DND-41 (cell line): ENCODE measurements at regions not wholly inside any gene's neighbourhood (a gene's known extent, or its start where the extent isn't known, plus 50 kb on each side); places are given as distances from the start of the nearest gene placed in this dataset.
"Not testable (repeated sequence)": the region's sequence is repeated elsewhere in the genome, so short reads cannot be mapped to it uniquely, and the experiment has no call there.

ENCODE experiments used
- ATAC-seq: fragments of 200-7000 bp; cut with Tn5 transposase; 3 replicates; pipeline ENCODE4 v1.9.1; 2021; ENCODE audit warnings: low read depth; ENCODE audit not compliant: insufficient read depth
- DNase-seq: peaks from one replicate; pipeline ENCODE4 v3.0.0-alpha.2; 2020
- H2AFZ ChIP-seq: 2 replicates; pipeline ENCODE4 v1.6.0; 2012; ENCODE audit warnings: low read depth, low read length
- H3K27ac ChIP-seq: 2 replicates; pipeline ENCODE4 v1.5.1; 2012; ENCODE audit warnings: low read length, inconsistent platforms
- H3K27me3 ChIP-seq: fragments of 200-600 bp; sonication (generic); 2 replicates; pipeline ENCODE4 v1.6.0; 2012; ENCODE audit warnings: low read length, mild to moderate bottlenecking, inconsistent platforms; ENCODE audit not compliant: insufficient read depth, poor library complexity
- H3K36me3 ChIP-seq: 2 replicates; pipeline ENCODE4 v1.5.1; 2012; ENCODE audit warnings: low read length, inconsistent platforms; ENCODE audit not compliant: insufficient read depth
- H3K4me1 ChIP-seq: 2 replicates; pipeline ENCODE4 v1.5.1; 2012; ENCODE audit warnings: mild to moderate bottlenecking, low read length; ENCODE audit not compliant: insufficient read depth
- H3K4me2 ChIP-seq: 2 replicates; pipeline ENCODE4 v1.6.0; 2012; ENCODE audit warnings: mild to moderate bottlenecking, moderate library complexity, low read length, inconsistent platforms; ENCODE audit not compliant: insufficient read depth
- H3K4me3 ChIP-seq, 2 experiments: fragments of 200-600 bp in 1 of 2; shearing (Covaris generic) in 1 of 2; 2 replicates each; pipeline ENCODE4 v1.5.1; 2012 to 2016; ENCODE audit warnings: inconsistent platforms in 2 of 2, low read length in 2 of 2, mild to moderate bottlenecking in 2 of 2, low read depth in 1 of 2, moderate library complexity in 1 of 2
- H3K79me2 ChIP-seq: 2 replicates; pipeline ENCODE4 v1.6.0; 2012; ENCODE audit warnings: low read length, inconsistent platforms; ENCODE audit not compliant: insufficient read depth
- H3K9ac ChIP-seq: 2 replicates; pipeline ENCODE4 v1.6.0; 2012; ENCODE audit warnings: low read depth, mild to moderate bottlenecking, inconsistent platforms, low read length, moderate library complexity
- H3K9me3 ChIP-seq: 2 replicates; pipeline ENCODE4 v1.5.1; 2012; ENCODE audit warnings: low read length, moderate library complexity, mild to moderate bottlenecking, inconsistent platforms; ENCODE audit not compliant: insufficient read depth, severe bottlenecking
- H4K20me1 ChIP-seq: 2 replicates; pipeline ENCODE4 v1.6.0; 2012; ENCODE audit warnings: low read length; ENCODE audit not compliant: insufficient read depth
- CTCF ChIP-seq: IDR thresholded peaks from 2 replicates; pipeline ENCODE4 v1.5.1; 2012; ENCODE audit warnings: borderline replicate concordance, low read length, moderate library complexity, mild to moderate bottlenecking; ENCODE audit not compliant: poor library complexity, severe bottlenecking; ENCODE audit errors: extremely low read depth
- EZH2 ChIP-seq: IDR thresholded peaks from 3 replicates; pipeline ENCODE4 v1.6.1; 2012; ENCODE audit warnings: borderline replicate concordance, low read depth, mild to moderate bottlenecking, moderate library complexity, low read length, inconsistent platforms; ENCODE audit not compliant: severe bottlenecking

- Histone ChIP-seq H4K20me1 (no peaks in the 10 kb centered on the region), H3K27me3 (no peaks in the 10 kb centered on the region), H3K9ac (no peak overlapping the region), H3K79me2 (no peaks in the 10 kb centered on the region), H3K27ac (no peak overlapping the region), H3K9me3 (peaks cover 11% of the 10 kb centered on the region), H3K36me3 (no peaks in the 10 kb centered on the region), H2AFZ (no peak overlapping the region), H3K4me1 (peaks cover 5% of the 10 kb centered on the region), H3K4me2 (no peak overlapping the region), H3K4me3 (no peak overlapping the region)
- no peak for DNase-seq
- TF ChIP-seq CTCF (no peak), EZH2 (no peak)
- no peak for ATAC-seq
Measured at GRCh38 chr5:51696122-51696521, 312.9 kb downstream of the ISL1 start.

- not testable (repeated sequence) for H3K27me3 ChIP-seq, H3K9me3 ChIP-seq, H3K4me3 ChIP-seq, H4K20me1 ChIP-seq, H2AFZ ChIP-seq, H3K9ac ChIP-seq, H3K79me2 ChIP-seq, H3K4me1 ChIP-seq, H3K4me2 ChIP-seq, H3K36me3 ChIP-seq, DNase-seq, ATAC-seq, H3K27ac ChIP-seq
Measured at GRCh38 chr5:51702046-51702445, 318.8 kb downstream of the ISL1 start.

GRCh38 chr5:51712201-51712600 lies 329.0 kb downstream of the ISL1 start:
- Histone ChIP-seq H3K27ac (no peak overlapping the region), H3K79me2 (no peaks in the 10 kb centered on the region), H3K9ac (no peak overlapping the region), H2AFZ (no peak overlapping the region), H4K20me1 (no peaks in the 10 kb centered on the region), H3K9me3 (no peaks in the 10 kb centered on the region), H3K27me3 (no peaks in the 10 kb centered on the region), H3K4me2 (no peak overlapping the region), H3K36me3 (no peaks in the 10 kb centered on the region), H3K4me1 (no peaks in the 10 kb centered on the region), H3K4me3 (no peak overlapping the region)
- DNase-seq (no peak), ATAC-seq (no peak)
- TF ChIP-seq CTCF: no peak

- not testable (repeated sequence) for H3K4me1 ChIP-seq, H3K36me3 ChIP-seq, H2AFZ ChIP-seq, H3K9ac ChIP-seq, H4K20me1 ChIP-seq, H3K27ac ChIP-seq, H3K27me3 ChIP-seq, H3K9me3 ChIP-seq, H3K79me2 ChIP-seq, H3K4me2 ChIP-seq, DNase-seq, H3K4me3 ChIP-seq, ATAC-seq
Measured at GRCh38 chr5:51715445-51715844, 332.2 kb downstream of the ISL1 start.
